ENCODE measurements at regions not wholly inside any gene's neighbourhood (a gene's known extent, or its start where the extent isn't known, plus 50 kb on each side); places are given as distances from the start of the nearest gene placed in this dataset.
"Not testable (repeated sequence)": the region's sequence is repeated elsewhere in the genome, so short reads cannot be mapped to it uniquely, and the experiment has no call there.

- DNase-seq: no peak
Measured at GRCh38 chrX:45630078-45630477, 429.4 kb upstream of the DIPK2B start.

- DNase-seq: no peak
Measured at GRCh38 chrX:45628041-45628440, 427.4 kb upstream of the DIPK2B start.

GRCh38 chrX:45623266-45623665, 422.6 kb upstream of the DIPK2B start:
- no peak for DNase-seq

GRCh38 chrX:45622538-45622937, 421.9 kb upstream of the DIPK2B start:
- DNase-seq: no peak

- DNase-seq: no peak
Measured at GRCh38 chrX:45622042-45622423, 421.4 kb upstream of the DIPK2B start.

GRCh38 chrX:45621376-45622041, 420.8 kb upstream of the DIPK2B start:
- peak in 1 of 2 experiments; percentile 10 for DNase-seq

- DNase-seq: no peak
Measured at GRCh38 chrX:45619290-45619689, 418.6 kb upstream of the DIPK2B start.

GRCh38 chrX:45615591-45615990, 414.9 kb upstream of the DIPK2B start:
- not testable (repeated sequence) for DNase-seq

GRCh38 chrX:45614853-45615252, 414.2 kb upstream of the DIPK2B start:
- DNase-seq: no peak

- DNase-seq: no peak
Measured at GRCh38 chrX:45602151-45602550, 401.5 kb upstream of the DIPK2B start.

GRCh38 chrX:45601052-45601451, 400.4 kb upstream of the DIPK2B start:
- DNase-seq: no peak

GRCh38 chrX:45598861-45599260, 398.2 kb upstream of the DIPK2B start:
- DNase-seq: no peak

GRCh38 chrX:45596188-45596808, 395.6 kb upstream of the DIPK2B start:
- DNase-seq: no peak

GRCh38 chrX:45592101-45592500, 391.4 kb upstream of the DIPK2B start:
- no peak for DNase-seq

- DNase-seq: no peak
Measured at GRCh38 chrX:45591650-45592049, 391.0 kb upstream of the DIPK2B start.

GRCh38 chrX:45584717-45585116, 384.0 kb upstream of the DIPK2B start:
- no peak for DNase-seq

- no peak for DNase-seq
Measured at GRCh38 chrX:45577361-45577760, 376.7 kb upstream of the DIPK2B start.

GRCh38 chrX:45571453-45571852, 370.8 kb upstream of the DIPK2B start:
- DNase-seq: no peak

GRCh38 chrX:45566456-45566855, 365.8 kb upstream of the DIPK2B start:
- no peak for DNase-seq

GRCh38 chrX:45557387-45557786, 356.7 kb upstream of the DIPK2B start:
- no peak for DNase-seq

- DNase-seq: no peak
Measured at GRCh38 chrX:45554736-45555135, 354.1 kb upstream of the DIPK2B start.

- no peak for DNase-seq
Measured at GRCh38 chrX:45553417-45553816, 352.7 kb upstream of the DIPK2B start.

- not testable (repeated sequence) for DNase-seq
Measured at GRCh38 chrX:45546697-45547096, 346.0 kb upstream of the DIPK2B start.

GRCh38 chrX:45540181-45540580, 339.5 kb upstream of the DIPK2B start:
- no peak for DNase-seq

GRCh38 chrX:45537936-45538335, 337.3 kb upstream of the DIPK2B start:
- DNase-seq: no peak

All from activated CD4-positive, alpha-beta T cell treated with anti-CD3 and anti-CD28 coated beads, Interleukin-2, amount 50 U/mL, for 48 hours (primary cell).